Central memory CD8-positive, alpha-beta T cell (primary cell): ENCODE measurements at regions not wholly inside any gene's neighbourhood (a gene's known extent, or its start where the extent isn't known, plus 50 kb on each side); places are given as distances from the start of the nearest gene placed in this dataset.

Experiments
- ATAC-seq: fragments of 150-1000 bp; cut with Tn5 transposase; replicated peaks from 2 replicates; pipeline ENCODE4 v1.10.0; 2022; ENCODE audit warnings: mild to moderate bottlenecking, moderate FRiP score, moderate number of reproducible peaks; ENCODE audit not compliant: poor library complexity, severe bottlenecking; ENCODE audit errors: extremely low read depth
- DNase-seq, 2 donors: peaks; one replicate each; pipeline ENCODE4 v3.0.0; 2021; ENCODE audit warnings: low spot score in 2 of 2
- H3K27ac Mint-ChIP-seq: one replicate; pipeline ENCODE4 v1.8.0; 2022; ENCODE audit warnings: low read depth, mild to moderate bottlenecking, moderate library complexity, mixed read lengths
- H3K27me3 Mint-ChIP-seq: one replicate; pipeline ENCODE4 v1.8.0; 2022; ENCODE audit warnings: mixed read lengths
- H3K36me3 Mint-ChIP-seq: one replicate; pipeline ENCODE4 v1.8.0; 2022; ENCODE audit warnings: mild to moderate bottlenecking, moderate library complexity, mixed read lengths; ENCODE audit not compliant: insufficient read depth
- H3K4me1 Mint-ChIP-seq: one replicate; pipeline ENCODE4 v1.8.0; 2022; ENCODE audit warnings: mixed read lengths
- H3K4me3 Mint-ChIP-seq: one replicate; pipeline ENCODE4 v1.8.0; 2022; ENCODE audit warnings: mild to moderate bottlenecking, moderate library complexity, mixed read lengths
- H3K9me3 Mint-ChIP-seq: one replicate; pipeline ENCODE4 v1.8.0; 2022; ENCODE audit warnings: mixed read lengths

- DNase-seq (no peak), ATAC-seq (no peak)
- Mint-ChIP-seq H3K27ac (no peak overlapping the region), H3K4me1 (no peaks in the 10 kb centered on the region), H3K36me3 (peaks cover 2% of the 10 kb centered on the region), H3K4me3 (no peak overlapping the region), H3K27me3 (peaks cover 61% of the 10 kb centered on the region), H3K9me3 (no peaks in the 10 kb centered on the region)
Measured at GRCh38 chr2:60629801-60630385, 76.4 kb upstream of the BCL11A start.

GRCh38 chr2:60633615-60634014 lies 80.2 kb upstream of the BCL11A start:
- no peaks in the 10 kb centered on the region for H3K4me1 Mint-ChIP-seq
- no peaks in the 10 kb centered on the region for H3K9me3 Mint-ChIP-seq
- H3K27me3 Mint-ChIP-seq = peaks cover 81% of the 10 kb centered on the region
- ATAC-seq (no peak), DNase-seq (no peak)
- peaks cover 4% of the 10 kb centered on the region for H3K36me3 Mint-ChIP-seq
- no peak overlapping the region for H3K4me3 Mint-ChIP-seq
- H3K27ac Mint-ChIP-seq = no peak overlapping the region

- H3K36me3 Mint-ChIP-seq = peaks cover 4% of the 10 kb centered on the region
- no peaks in the 10 kb centered on the region for H3K4me1 Mint-ChIP-seq
Measured at GRCh38 chr2:60634438-60634837, 81.0 kb upstream of the BCL11A start.

GRCh38 chr2:60641811-60642788 lies 88.6 kb upstream of the BCL11A start:
- Mint-ChIP-seq H3K36me3 (no peaks in the 10 kb centered on the region), H3K27me3 (peaks cover 66% of the 10 kb centered on the region), H3K27ac (no peak overlapping the region), H3K4me3 (no peak overlapping the region), H3K9me3 (no peaks in the 10 kb centered on the region), H3K4me1 (no peaks in the 10 kb centered on the region)
- ATAC-seq = peak; percentile 40
- DNase-seq = no peak

More at GRCh38 chr2:60634438-60634837, 81.0 kb upstream of the BCL11A start:
- no peak overlapping the region for H3K27ac Mint-ChIP-seq
- no peaks in the 10 kb centered on the region for H3K9me3 Mint-ChIP-seq
- DNase-seq (no peak), ATAC-seq (no peak)
- peaks cover 81% of the 10 kb centered on the region for H3K27me3 Mint-ChIP-seq
- H3K4me3 Mint-ChIP-seq = no peak overlapping the region

- Mint-ChIP-seq H3K4me3 (no peak overlapping the region), H3K9me3 (no peaks in the 10 kb centered on the region), H3K27ac (no peak overlapping the region), H3K36me3 (no peaks in the 10 kb centered on the region), H3K27me3 (peaks cover 70% of the 10 kb centered on the region), H3K4me1 (no peaks in the 10 kb centered on the region)
- ATAC-seq (no peak), DNase-seq (no peak)
Measured at GRCh38 chr2:60643747-60644146, 90.3 kb upstream of the BCL11A start.

- H3K27ac Mint-ChIP-seq = no peak overlapping the region
- ATAC-seq (no peak), DNase-seq (no peak)
- H3K9me3 Mint-ChIP-seq = no peaks in the 10 kb centered on the region
- no peak overlapping the region for H3K4me3 Mint-ChIP-seq
- H3K36me3 Mint-ChIP-seq = no peaks in the 10 kb centered on the region
- no peaks in the 10 kb centered on the region for H3K4me1 Mint-ChIP-seq
- peaks cover 59% of the 10 kb centered on the region for H3K27me3 Mint-ChIP-seq
Measured at GRCh38 chr2:60644951-60645350, 91.5 kb upstream of the BCL11A start.

GRCh38 chr2:60648191-60648590 lies 94.7 kb upstream of the BCL11A start:
- Mint-ChIP-seq H3K4me1 (no peaks in the 10 kb centered on the region), H3K36me3 (no peaks in the 10 kb centered on the region), H3K9me3 (no peaks in the 10 kb centered on the region), H3K27ac (no peak overlapping the region), H3K27me3 (peaks cover 61% of the 10 kb centered on the region), H3K4me3 (no peak overlapping the region)
- ATAC-seq (no peak), DNase-seq (no peak)

GRCh38 chr2:60649721-60650120 lies 96.3 kb upstream of the BCL11A start:
- Mint-ChIP-seq H3K9me3 (no peaks in the 10 kb centered on the region), H3K27ac (no peak overlapping the region), H3K36me3 (no peaks in the 10 kb centered on the region), H3K4me1 (no peaks in the 10 kb centered on the region), H3K4me3 (no peak overlapping the region), H3K27me3 (peaks cover 71% of the 10 kb centered on the region)
- DNase-seq = no peak
- no peak for ATAC-seq

GRCh38 chr2:60652832-60653340 lies 99.4 kb upstream of the BCL11A start:
- no peak overlapping the region for H3K27ac Mint-ChIP-seq
- H3K4me1 Mint-ChIP-seq = no peaks in the 10 kb centered on the region
- no peaks in the 10 kb centered on the region for H3K36me3 Mint-ChIP-seq
- ATAC-seq (no peak), DNase-seq (no peak)
- H3K4me3 Mint-ChIP-seq = no peak overlapping the region
- peaks cover 51% of the 10 kb centered on the region for H3K27me3 Mint-ChIP-seq
- H3K9me3 Mint-ChIP-seq = no peaks in the 10 kb centered on the region

GRCh38 chr2:60657673-60658072 lies 98.4 kb upstream of the PAPOLG start:
- H3K9me3 Mint-ChIP-seq = no peaks in the 10 kb centered on the region
- H3K27ac Mint-ChIP-seq = no peak overlapping the region
- H3K27me3 Mint-ChIP-seq = peaks cover 44% of the 10 kb centered on the region
- H3K4me1 Mint-ChIP-seq = no peaks in the 10 kb centered on the region
- no peak for DNase-seq
- no peaks in the 10 kb centered on the region for H3K36me3 Mint-ChIP-seq
- ATAC-seq = no peak
- no peak overlapping the region for H3K4me3 Mint-ChIP-seq

- DNase-seq = no peak
- no peaks in the 10 kb centered on the region for H3K36me3 Mint-ChIP-seq
- H3K27me3 Mint-ChIP-seq = peaks cover 50% of the 10 kb centered on the region
- H3K27ac Mint-ChIP-seq = no peak overlapping the region
- ATAC-seq = no peak
- H3K4me1 Mint-ChIP-seq = no peaks in the 10 kb centered on the region
- H3K4me3 Mint-ChIP-seq = no peak overlapping the region
- no peaks in the 10 kb centered on the region for H3K9me3 Mint-ChIP-seq
Measured at GRCh38 chr2:60659026-60659425, 97.0 kb upstream of the PAPOLG start.

- H3K4me3 Mint-ChIP-seq = no peak overlapping the region
- no peak for DNase-seq
- no peak for ATAC-seq
- H3K27me3 Mint-ChIP-seq = peaks cover 50% of the 10 kb centered on the region
- no peaks in the 10 kb centered on the region for H3K36me3 Mint-ChIP-seq
- no peak overlapping the region for H3K27ac Mint-ChIP-seq
- no peaks in the 10 kb centered on the region for H3K4me1 Mint-ChIP-seq
- H3K9me3 Mint-ChIP-seq = no peaks in the 10 kb centered on the region
Measured at GRCh38 chr2:60661073-60661738, 94.9 kb upstream of the PAPOLG start.
